ENCODE measurements at regions not wholly inside any gene's neighbourhood (a gene's known extent, or its start where the extent isn't known, plus 50 kb on each side); places are given as distances from the start of the nearest gene placed in this dataset.

DNA sequence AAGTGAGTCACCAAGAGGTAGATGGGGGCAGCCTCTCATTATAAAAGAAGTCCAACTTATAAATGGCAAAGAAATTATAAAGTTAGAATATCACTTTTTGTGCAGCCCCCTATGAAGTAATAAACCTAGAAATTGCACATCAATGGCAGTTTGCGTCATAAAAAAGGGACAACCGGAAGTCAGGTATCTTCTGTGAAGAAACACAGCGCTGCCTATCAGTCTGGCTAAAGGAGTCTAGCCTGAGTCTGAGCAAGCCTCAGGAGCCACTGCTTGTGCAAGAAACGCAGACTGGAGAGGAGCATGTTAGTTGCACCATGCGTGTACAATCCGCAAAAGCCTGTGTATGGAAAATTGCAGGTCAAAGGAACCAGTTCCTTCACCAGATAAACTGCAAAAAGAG lies 178.4 kb downstream of the ARRDC4 start:
- FAIRE-seq = no peak

DNA sequence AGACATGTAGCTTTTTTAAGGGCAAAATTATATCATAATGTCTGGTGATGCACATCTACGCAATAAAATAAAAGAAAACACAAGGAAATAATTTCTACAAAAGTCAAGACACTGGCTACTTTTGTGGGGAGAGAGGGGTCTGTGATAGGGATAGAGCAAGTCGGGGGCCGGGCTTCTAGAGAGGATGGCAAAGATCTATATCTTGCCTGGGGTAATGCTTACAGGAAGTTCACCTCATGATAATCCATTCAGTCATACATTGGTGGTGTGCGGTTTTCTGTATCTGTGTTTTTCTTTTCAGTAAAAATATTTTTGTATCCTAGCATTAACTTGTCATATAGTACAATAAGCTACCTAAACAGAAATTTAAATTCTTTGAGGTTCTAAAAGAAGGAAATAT lies 178.8 kb downstream of the ARRDC4 start:
- no peak for FAIRE-seq

More for the DNA sequence above, 178.4 kb downstream of the ARRDC4 start:
- no peak for DNase-seq (ENCODE audit: low spot score in 2 of 2)

GRCh38 chr15:98142572-98142971 lies 182.1 kb downstream of the ARRDC4 start:
- no peak for FAIRE-seq
- DNase-seq (ENCODE audit: low spot score in 2 of 2) = no peak

More for the DNA sequence above, 178.8 kb downstream of the ARRDC4 start:
- DNase-seq (ENCODE audit: low spot score in 2 of 2) = no peak

- FAIRE-seq (no peak), DNase-seq (ENCODE audit: low spot score in 2 of 2) (no peak)
These were observed 182.6 kb downstream of the ARRDC4 start for GRCh38 chr15:98143116-98143515.

DNA sequence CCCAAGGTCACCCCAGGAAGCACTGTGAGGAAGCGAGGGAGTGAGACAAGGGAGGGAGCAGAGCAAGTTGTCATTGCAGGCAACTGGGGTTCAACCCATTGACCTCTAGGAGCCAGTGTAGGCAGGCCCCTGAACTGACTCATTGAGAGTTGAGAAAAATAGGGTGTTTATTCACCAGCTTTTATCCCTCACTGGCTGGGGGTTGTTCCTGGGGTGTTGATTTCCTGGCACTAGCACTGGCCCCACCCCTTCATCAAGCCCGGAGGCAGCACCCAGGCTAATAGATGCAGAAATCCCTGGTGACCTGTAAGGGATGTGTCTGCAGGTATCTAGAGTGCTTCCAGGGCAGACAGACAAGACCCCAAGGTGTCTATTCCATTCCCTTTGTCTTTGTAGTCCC lies 183.9 kb downstream of the ARRDC4 start:
- no peak for FAIRE-seq

DNA sequence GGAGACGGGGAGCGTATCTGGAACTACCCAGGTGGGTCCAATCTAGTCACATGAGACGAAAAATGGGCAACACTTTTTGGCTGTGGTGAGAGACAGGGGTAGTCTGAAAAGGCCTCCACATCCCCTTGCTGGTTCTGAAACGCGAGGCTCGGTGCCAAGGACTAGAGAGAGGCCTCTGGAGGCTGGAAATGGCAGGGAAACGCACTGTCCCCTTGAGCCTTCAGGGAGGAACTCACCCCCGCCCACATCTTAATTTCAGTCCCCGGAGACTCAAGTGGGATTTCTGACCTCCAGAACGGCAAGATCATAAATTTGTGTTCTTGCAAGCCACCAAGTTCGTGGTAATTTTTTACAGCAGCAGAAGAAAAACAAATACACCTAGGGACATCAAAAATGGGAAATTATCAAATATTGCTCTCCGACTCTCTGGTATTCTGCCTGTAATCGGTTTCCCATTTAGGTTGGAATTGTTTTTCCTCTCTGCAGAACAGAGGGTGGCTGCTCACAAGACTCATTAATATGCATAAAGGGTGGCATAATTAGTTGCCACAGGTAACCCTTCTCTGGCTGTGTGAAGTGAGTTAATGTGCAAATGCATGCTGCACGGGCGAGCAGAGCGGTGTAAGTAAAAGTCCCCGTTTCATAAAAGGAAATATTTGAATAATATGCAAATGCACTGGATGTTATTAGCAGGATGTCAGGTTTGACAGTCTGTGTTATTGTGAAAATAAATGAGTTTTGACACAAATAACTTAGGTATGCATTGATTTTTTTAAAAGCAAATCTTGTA lies 185.7 kb downstream of the ARRDC4 start:
- FAIRE-seq (no peak), DNase-seq (ENCODE audit: low spot score in 2 of 2) (no peak)

More for the DNA sequence above, 183.9 kb downstream of the ARRDC4 start:
- no peak for DNase-seq (ENCODE audit: low spot score in 2 of 2)

DNA sequence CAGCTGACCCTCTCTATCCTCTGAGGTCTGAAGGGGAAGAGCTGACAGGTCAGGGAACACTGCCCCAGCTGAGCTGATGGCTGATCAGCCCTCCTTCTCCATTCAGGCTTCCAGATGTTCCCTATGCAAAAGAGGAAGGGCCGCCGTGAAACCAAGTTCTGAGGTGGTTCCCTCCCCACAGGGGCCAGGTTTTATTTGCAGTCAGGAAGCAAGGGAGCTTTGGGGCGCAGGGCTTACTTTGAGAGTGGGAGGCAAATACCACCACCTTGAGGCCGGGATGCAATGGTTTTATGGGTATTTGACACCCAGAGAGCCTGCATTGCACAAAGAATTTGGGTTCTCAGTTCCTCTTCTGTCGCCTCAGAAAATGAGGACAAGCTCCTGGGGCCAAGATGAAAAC lies 186.9 kb downstream of the ARRDC4 start:
- FAIRE-seq (no peak), DNase-seq (ENCODE audit: low spot score in 2 of 2) (no peak)

GRCh38 chr15:98150084-98150483 lies 189.6 kb downstream of the ARRDC4 start:
- FAIRE-seq = no peak

GRCh38 chr15:98150536-98150935 lies 190.0 kb downstream of the ARRDC4 start:
- FAIRE-seq (no peak), DNase-seq (ENCODE audit: low spot score in 2 of 2) (no peak)

More at GRCh38 chr15:98150084-98150483, 189.6 kb downstream of the ARRDC4 start:
- no peak for DNase-seq (ENCODE audit: low spot score in 2 of 2)

GRCh38 chr15:98151096-98151495 lies 190.6 kb downstream of the ARRDC4 start:
- DNase-seq (ENCODE audit: low spot score in 2 of 2) (no peak), FAIRE-seq (no peak)

DNA sequence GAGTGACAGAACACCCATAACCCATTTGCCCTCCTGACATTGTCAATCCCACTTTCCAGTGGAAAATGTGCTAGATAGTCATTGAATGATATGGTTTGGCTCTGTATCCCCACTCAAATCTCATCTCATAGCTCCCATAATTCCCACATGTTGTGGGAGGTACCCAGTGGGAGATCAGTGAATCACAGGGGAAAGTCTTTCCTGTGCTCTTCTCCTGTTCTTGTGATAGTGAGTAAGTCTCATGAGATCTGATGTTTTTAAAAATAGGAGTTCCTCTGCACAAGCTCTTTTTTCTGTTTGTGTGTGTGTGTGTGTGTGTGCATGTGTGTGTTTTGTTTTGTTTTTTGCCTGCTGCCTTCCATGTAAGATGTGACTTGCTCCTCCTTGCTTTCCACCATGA lies 191.7 kb downstream of the ARRDC4 start:
- DNase-seq (ENCODE audit: low spot score in 2 of 2) = no peak
- FAIRE-seq = no peak

DNA sequence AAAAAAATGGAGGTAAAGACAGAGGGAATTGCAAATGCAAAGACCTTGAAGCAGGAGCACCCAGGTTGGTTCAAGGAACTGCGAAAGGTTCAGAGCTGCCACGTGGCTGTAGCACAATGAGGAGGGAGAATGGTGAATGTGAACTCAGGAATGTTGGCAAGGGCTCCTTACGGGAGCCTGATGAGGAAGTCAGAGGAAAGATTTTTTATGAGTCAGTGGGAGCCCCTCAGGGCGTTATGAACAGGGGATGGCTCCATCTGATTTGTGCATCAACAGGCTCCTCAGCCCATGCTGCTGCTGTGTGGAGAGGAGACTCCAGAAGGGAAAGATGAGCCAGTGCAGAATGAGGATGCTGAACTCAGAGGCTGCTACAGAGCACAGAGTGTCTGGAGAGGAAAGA lies 194.4 kb downstream of the ARRDC4 start:
- FAIRE-seq (no peak), DNase-seq (ENCODE audit: low spot score in 2 of 2) (no peak)

- DNase-seq (ENCODE audit: low spot score in 2 of 2) (no peak), FAIRE-seq (no peak)
These were observed 194.9 kb downstream of the ARRDC4 start for GRCh38 chr15:98155356-98155755.

GRCh38 chr15:98160236-98160635 lies 199.7 kb downstream of the ARRDC4 start:
- no peak for DNase-seq (ENCODE audit: low spot score in 2 of 2)
- no peak for FAIRE-seq

GRCh38 chr15:98163319-98164045 lies 203.0 kb downstream of the ARRDC4 start:
- FAIRE-seq (no peak), DNase-seq (ENCODE audit: low spot score in 2 of 2) (no peak)

DNA sequence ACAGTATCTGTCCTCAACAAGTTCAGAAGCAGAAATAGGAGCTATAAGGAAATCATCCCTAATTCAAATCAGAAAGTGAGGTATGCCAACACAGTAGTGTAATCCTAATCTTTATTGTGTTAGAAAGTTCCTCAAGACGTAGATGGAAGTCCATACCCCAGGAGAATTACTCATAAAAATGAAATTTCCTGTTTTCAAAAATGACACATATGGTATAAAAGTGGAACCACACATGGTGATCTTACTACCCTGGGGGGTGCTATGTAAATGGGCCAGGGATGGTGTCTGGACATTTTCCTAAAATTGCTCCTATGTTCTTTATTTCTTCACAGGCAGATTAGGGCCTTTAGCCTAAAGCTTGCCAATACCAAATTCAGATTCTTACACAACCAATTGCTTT lies 204.1 kb downstream of the ARRDC4 start:
- FAIRE-seq (no peak), DNase-seq (ENCODE audit: low spot score in 2 of 2) (no peak)

GRCh38 chr15:98164986-98165385 lies 204.5 kb downstream of the ARRDC4 start:
- DNase-seq (ENCODE audit: low spot score in 2 of 2) (no peak), FAIRE-seq (no peak)

GRCh38 chr15:98167722-98168268 lies 207.3 kb downstream of the ARRDC4 start:
- FAIRE-seq (no peak), DNase-seq (ENCODE audit: low spot score in 2 of 2) (no peak)

DNA sequence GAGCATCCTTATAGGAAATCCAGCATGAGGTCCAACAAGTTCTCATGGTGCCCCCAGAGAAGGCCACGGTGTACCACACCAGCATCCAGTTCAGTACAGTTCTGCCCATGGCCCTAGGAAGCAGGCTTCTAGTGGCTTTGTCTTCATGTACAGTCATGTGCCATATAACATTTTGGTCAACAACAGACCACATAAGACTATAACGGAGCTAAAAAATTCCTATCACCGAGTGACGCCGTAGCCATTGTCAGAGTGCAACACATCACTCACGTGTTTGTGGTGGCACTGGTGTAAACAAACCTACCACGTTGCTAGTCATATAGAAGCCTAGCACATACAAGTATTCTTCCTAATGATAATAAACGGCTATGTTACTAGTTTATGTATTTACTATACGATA lies 209.0 kb downstream of the ARRDC4 start:
- no peak for FAIRE-seq
- no peak for DNase-seq (ENCODE audit: low spot score in 2 of 2)

DNA sequence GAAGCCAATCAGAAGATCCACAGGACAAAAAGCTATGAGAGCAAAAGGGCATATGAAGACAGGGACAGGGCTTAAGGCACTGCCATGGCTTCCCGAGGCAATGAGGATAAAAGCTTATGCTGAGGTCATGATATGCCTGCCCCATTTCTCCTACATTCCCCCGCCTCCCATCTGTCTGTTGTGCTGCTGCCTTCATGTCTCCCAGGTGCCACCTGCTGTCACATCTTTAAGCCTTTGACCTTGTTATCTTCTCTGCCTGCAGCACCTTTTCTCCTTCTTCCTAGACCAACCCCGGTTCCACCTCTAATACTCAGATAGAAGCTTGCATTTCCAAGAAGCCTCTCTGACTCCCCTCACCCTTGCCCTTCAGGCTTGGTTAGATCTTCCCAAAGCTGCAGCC lies 213.8 kb downstream of the ARRDC4 start:
- no peak for DNase-seq (ENCODE audit: low spot score in 2 of 2)
- no peak for FAIRE-seq

DNA sequence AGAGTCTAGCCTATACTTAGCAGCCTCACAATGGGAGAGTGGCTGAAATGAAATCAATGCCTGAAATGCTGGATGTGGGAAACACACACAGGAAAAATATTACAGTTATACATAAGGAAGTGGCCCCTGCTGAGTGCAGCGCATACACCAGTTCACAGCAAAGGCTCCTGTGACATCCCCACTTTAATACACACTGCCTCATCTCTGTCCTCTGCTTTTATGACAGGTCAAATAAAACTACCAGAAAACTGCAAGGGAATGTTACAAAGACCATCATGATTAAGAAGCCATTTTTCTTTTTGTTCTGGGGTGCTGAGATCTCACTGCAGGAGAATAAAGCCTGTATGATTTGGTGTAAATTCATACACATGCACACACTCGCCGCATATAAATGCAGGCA lies 214.3 kb downstream of the ARRDC4 start:
- FAIRE-seq (no peak), DNase-seq (ENCODE audit: low spot score in 2 of 2) (no peak)
